HG02678 (cell line): ENCODE measurements at regions not wholly inside any gene's neighbourhood (a gene's known extent, or its start where the extent isn't known, plus 50 kb on each side); places are given as distances from the start of the nearest gene placed in this dataset.
"Not testable (repeated sequence)": the region's sequence is repeated elsewhere in the genome, so short reads cannot be mapped to it uniquely, and the experiment has no call there.

Source experiments
- ATAC-seq: cut with Tn5 transposase; IDR thresholded peaks from one replicate; pipeline ENCODE4 v1.9.1; 2021; ENCODE audit warnings: mild to moderate bottlenecking, moderate library complexity; ENCODE audit not compliant: unreplicated experiment

- ATAC-seq: not testable (repeated sequence)
These were observed 71.6 kb downstream of the PCMTD2 start for GRCh38 chr20:64327223-64327549.

GRCh38 chr20:64327550-64328317 lies 72.2 kb downstream of the PCMTD2 start:
- ATAC-seq: peak; percentile 44

DNA sequence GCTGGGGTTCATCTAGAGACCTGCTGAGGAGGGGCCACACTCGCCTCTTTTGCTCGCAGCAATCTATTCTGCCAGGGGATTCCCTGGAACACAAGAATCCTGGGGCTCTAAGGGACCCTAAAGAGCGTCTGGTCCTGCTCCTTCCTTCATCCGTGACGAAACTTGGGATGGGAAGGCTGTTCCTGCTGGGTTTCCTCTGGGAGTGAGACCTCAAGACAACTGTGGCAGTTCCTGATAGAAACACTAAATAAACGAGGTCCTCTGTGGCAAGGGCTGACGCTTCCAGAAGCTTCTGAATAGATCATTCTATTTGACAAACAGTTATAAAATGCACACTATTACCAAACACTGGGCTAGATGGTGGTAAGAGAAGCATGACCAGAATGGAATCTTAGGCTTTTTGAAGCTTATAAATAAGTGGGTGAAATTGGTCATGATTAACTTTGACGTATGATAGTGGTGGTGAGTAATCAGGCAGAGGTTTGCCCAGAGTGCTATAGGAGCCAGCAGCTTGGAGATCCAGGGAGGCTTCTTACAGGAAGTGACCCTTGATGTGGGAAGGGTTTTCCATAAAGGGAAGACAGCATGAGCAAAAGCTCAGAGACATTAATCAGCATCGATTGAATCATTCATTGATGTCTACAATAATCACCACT lies 73.2 kb downstream of the PCMTD2 start:
- ATAC-seq: not testable (repeated sequence)

DNA sequence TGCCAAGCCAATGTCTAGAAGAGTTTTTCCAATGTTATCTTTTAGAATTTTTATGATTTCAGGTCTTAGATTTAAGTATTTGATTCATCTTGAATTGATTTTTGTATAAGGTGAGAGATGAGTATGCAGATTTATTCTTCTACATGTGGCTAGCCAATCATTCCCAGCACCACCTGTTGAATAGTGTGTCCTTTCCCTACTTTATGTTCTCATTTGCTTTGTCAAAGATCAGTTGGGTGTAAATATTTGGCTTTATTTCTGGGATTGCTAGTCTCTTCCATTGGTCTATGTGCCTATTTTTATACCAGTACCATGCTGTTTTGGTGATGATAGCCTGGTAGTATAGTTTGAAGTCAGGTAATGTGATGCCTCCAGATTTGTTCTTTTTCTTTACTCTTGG lies 77.1 kb downstream of the PCMTD2 start:
- not testable (repeated sequence) for ATAC-seq
